ENCODE measurements at regions not wholly inside any gene's neighbourhood (a gene's known extent, or its start where the extent isn't known, plus 50 kb on each side); places are given as distances from the start of the nearest gene placed in this dataset.

DNA sequence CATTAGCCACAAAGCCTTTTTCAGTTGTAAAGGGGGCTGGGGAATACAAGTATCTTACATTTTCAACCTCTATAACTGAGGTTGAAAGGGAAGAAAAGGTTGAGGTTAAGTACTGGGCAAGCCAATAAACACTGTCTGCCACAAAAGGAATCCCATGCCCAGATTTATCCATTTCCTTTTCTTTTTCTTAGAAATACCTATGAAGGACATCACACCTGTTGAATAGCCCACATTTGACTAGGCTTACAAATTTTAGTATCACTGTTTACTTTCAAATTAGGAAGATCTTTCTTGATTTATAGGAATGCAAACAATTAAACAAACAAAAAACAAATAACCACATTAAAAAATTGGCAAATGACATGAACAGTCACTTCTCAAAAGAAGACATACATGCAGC, 81.0 kb upstream of the CAV2 start:
- no peaks in the 10 kb centered on the region for H3K27me3 ChIP-seq
- no peak overlapping the region for H3K27ac ChIP-seq
- no peaks in the 10 kb centered on the region for H3K9me3 ChIP-seq
- TF ChIP-seq, protein P1, sequence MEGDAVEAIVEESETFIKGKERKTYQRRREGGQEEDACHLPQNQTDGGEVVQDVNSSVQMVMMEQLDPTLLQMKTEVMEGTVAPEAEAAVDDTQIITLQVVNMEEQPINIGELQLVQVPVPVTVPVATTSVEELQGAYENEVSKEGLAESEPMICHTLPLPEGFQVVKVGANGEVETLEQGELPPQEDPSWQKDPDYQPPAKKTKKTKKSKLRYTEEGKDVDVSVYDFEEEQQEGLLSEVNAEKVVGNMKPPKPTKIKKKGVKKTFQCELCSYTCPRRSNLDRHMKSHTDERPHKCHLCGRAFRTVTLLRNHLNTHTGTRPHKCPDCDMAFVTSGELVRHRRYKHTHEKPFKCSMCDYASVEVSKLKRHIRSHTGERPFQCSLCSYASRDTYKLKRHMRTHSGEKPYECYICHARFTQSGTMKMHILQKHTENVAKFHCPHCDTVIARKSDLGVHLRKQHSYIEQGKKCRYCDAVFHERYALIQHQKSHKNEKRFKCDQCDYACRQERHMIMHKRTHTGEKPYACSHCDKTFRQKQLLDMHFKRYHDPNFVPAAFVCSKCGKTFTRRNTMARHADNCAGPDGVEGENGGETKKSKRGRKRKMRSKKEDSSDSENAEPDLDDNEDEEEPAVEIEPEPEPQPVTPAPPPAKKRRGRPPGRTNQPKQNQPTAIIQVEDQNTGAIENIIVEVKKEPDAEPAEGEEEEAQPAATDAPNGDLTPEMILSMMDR (IDR thresholded peaks at IDR 0.05): no peak
- no peak for TF ChIP-seq POLR2A (IDR thresholded peaks at IDR 0.05)
- intact Hi-C loops (cut with DNase I; ENCODE audit: low total_unique reads): no loop called here
- H3K4me1 ChIP-seq: peaks cover 14% of the 10 kb centered on the region
- DNase-seq: no peak
- H3K4me3 ChIP-seq: no peak overlapping the region
- H3K36me3 ChIP-seq (ENCODE audit: low read depth, missing control alignments): no peaks in the 10 kb centered on the region

GRCh38 chr7:116420003-116420402, 79.5 kb upstream of the CAV2 start:
- intact Hi-C loops (cut with DNase I; ENCODE audit: low total_unique reads): no loop called here
- TF ChIP-seq POLR2A (IDR thresholded peaks at IDR 0.05): no peak
- TF ChIP-seq, protein P1 (IDR thresholded peaks at IDR 0.05): no peak
- Histone ChIP-seq H3K9me3 (no peaks in the 10 kb centered on the region), H3K27ac (no peak overlapping the region), H3K36me3 (ENCODE audit: low read depth, missing control alignments) (no peaks in the 10 kb centered on the region), H3K27me3 (no peaks in the 10 kb centered on the region), H3K4me3 (no peak overlapping the region), H3K4me1 (peaks cover 14% of the 10 kb centered on the region)
- 44 to 47% methylated on average over 3 of the region's 3 CpGs for WGBS, 2 donors
- DNase-seq: no peak

DNA sequence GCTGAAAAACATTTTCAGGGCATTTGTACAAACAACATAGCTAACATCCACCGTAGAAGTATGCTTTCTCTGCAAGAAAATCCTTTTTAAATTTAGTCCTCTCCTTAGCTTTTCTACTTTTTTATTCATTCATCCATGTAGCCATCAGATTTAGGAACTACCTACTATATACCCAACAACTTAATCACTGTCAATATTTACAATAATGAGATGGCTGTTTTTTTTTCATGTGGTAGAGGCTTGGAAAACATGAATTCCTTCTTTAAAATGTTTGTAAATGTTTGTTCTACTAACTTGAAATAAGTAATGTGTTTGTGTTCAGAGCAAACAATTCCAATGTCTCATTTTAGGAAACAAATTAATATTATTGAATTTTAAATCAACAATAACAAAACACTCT, 78.2 kb upstream of the CAV2 start:
- H3K4me3 ChIP-seq: no peak overlapping the region
- intact Hi-C loops (cut with DNase I; ENCODE audit: low total_unique reads): no loop called here
- H3K4me1 ChIP-seq: peaks cover 17% of the 10 kb centered on the region
- no peak for DNase-seq
- no peak overlapping the region for H3K27ac ChIP-seq
- WGBS, 2 donors: 76 to 92% methylated on average over 1 of the region's 1 CpG
- TF ChIP-seq, protein P1 (IDR thresholded peaks at IDR 0.05): no peak
- TF ChIP-seq POLR2A (IDR thresholded peaks at IDR 0.05): no peak
- H3K36me3 ChIP-seq (ENCODE audit: low read depth, missing control alignments): no peaks in the 10 kb centered on the region
- no peaks in the 10 kb centered on the region for H3K27me3 ChIP-seq
- no peaks in the 10 kb centered on the region for H3K9me3 ChIP-seq

DNA sequence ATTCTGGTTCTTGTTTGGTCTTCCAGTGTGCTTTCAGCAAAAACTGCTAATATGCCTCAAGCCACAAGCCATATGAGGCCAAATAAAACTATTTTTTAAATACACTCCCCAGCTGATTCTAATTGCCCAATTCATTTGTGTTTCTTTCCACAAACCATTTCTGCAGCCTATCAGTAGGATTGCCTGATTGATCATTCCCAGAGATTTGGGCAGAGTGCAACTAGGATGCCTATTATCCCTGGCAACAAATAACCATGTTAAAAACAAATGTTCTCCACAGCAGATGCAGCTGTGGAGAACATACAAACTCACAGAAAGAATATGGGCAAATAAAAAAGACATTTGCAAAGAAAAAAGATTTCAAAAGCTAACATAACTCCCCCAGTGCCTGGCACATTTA, 76.9 kb upstream of the CAV2 start:
- H3K27me3 ChIP-seq: no peaks in the 10 kb centered on the region
- no peak overlapping the region for H3K27ac ChIP-seq
- H3K4me1 ChIP-seq: peaks cover 20% of the 10 kb centered on the region
- no peak overlapping the region for H3K4me3 ChIP-seq
- no peaks in the 10 kb centered on the region for H3K9me3 ChIP-seq
- TF ChIP-seq, protein P1 (IDR thresholded peaks at IDR 0.05): no peak
- no peak for TF ChIP-seq POLR2A (IDR thresholded peaks at IDR 0.05)
- intact Hi-C loops (cut with DNase I; ENCODE audit: low total_unique reads): no loop called here
- no peak for DNase-seq
- no peaks in the 10 kb centered on the region for H3K36me3 ChIP-seq (ENCODE audit: low read depth, missing control alignments)

- Histone ChIP-seq H3K4me3 (no peak overlapping the region), H3K27me3 (no peaks in the 10 kb centered on the region), H3K4me1 (peaks cover 20% of the 10 kb centered on the region), H3K9me3 (no peaks in the 10 kb centered on the region), H3K36me3 (ENCODE audit: low read depth, missing control alignments) (no peaks in the 10 kb centered on the region), H3K27ac (no peak overlapping the region)
- no peak for DNase-seq
- 69 to 74% methylated on average over 3 of the region's 3 CpGs for WGBS, 2 donors
- intact Hi-C loops (cut with DNase I; ENCODE audit: low total_unique reads): no loop called here
- TF ChIP-seq, protein P1 (IDR thresholded peaks at IDR 0.05): no peak
- no peak for TF ChIP-seq POLR2A (IDR thresholded peaks at IDR 0.05)
Measured at GRCh38 chr7:116423499-116423898, 76.0 kb upstream of the CAV2 start.

Data from testis (tissue), 2 donors.